ENCODE measurements at regions not wholly inside any gene's neighbourhood (a gene's known extent, or its start where the extent isn't known, plus 50 kb on each side); places are given as distances from the start of the nearest gene placed in this dataset.
"Not testable (repeated sequence)": the region's sequence is repeated elsewhere in the genome, so short reads cannot be mapped to it uniquely, and the experiment has no call there.

GRCh38 chr2:12010779-12011178 lies 264.3 kb downstream of the LPIN1 start:
- H3K4me3 ChIP-seq (ENCODE audit: low read depth, low read length), result no peak overlapping the region
- TF ChIP-seq CTCF (IDR thresholded peaks at IDR 0.05; ENCODE audit: insufficient read depth, low read length), result no peak
- no peak for DNase-seq (ENCODE audit: low read depth)

GRCh38 chr2:12014088-12014960 lies 267.9 kb downstream of the LPIN1 start:
- H3K4me3 ChIP-seq (ENCODE audit: low read depth, low read length), result no peak overlapping the region
- DNase-seq (ENCODE audit: low read depth), result peak; percentile 54
- no peak for TF ChIP-seq CTCF (IDR thresholded peaks at IDR 0.05; ENCODE audit: insufficient read depth, low read length)

- no peak for TF ChIP-seq CTCF (IDR thresholded peaks at IDR 0.05; ENCODE audit: insufficient read depth, low read length)
- H3K4me3 ChIP-seq (ENCODE audit: low read depth, low read length), result no peak overlapping the region
- DNase-seq (ENCODE audit: low read depth), result no peak
Observed at GRCh38 chr2:12017499-12018157, 271.2 kb downstream of the LPIN1 start.

GRCh38 chr2:12018726-12019125 lies 272.3 kb downstream of the LPIN1 start:
- DNase-seq (ENCODE audit: low read depth); H3K4me3 ChIP-seq (ENCODE audit: low read depth, low read length): not testable (repeated sequence)

- no peak for TF ChIP-seq CTCF (IDR thresholded peaks at IDR 0.05; ENCODE audit: insufficient read depth, low read length)
- H3K4me3 ChIP-seq (ENCODE audit: low read depth, low read length), result no peak overlapping the region
- no peak for DNase-seq (ENCODE audit: low read depth)
Observed at GRCh38 chr2:12020833-12021469, 274.5 kb downstream of the LPIN1 start.

GRCh38 chr2:12024197-12024907 lies 277.9 kb downstream of the LPIN1 start:
- DNase-seq (ENCODE audit: low read depth), result peak; percentile 90

GRCh38 chr2:12027136-12027535 lies 280.7 kb downstream of the LPIN1 start:
- no peak for TF ChIP-seq CTCF (IDR thresholded peaks at IDR 0.05; ENCODE audit: insufficient read depth, low read length)
- H3K4me3 ChIP-seq (ENCODE audit: low read depth, low read length), result no peak overlapping the region

More at GRCh38 chr2:12024197-12024907, 277.9 kb downstream of the LPIN1 start:
- H3K4me3 ChIP-seq (ENCODE audit: low read depth, low read length), result not testable (repeated sequence)

More at GRCh38 chr2:12027136-12027535, 280.7 kb downstream of the LPIN1 start:
- DNase-seq (ENCODE audit: low read depth), result no peak
